Sigmoid colon (tissue), 6 donors: ENCODE measurements at regions not wholly inside any gene's neighbourhood (a gene's known extent, or its start where the extent isn't known, plus 50 kb on each side); places are given as distances from the start of the nearest gene placed in this dataset.

Experiments used
- DNase-seq: peaks from one replicate; pipeline ENCODE4 v3.0.0-alpha.2; 2019
- H3K27ac ChIP-seq, 4 donors: fragments of 200-600 bp; sonication (generic); one replicate each; pipeline ENCODE4 v1.5.1; 2016 to 2019; ENCODE audit warnings: mild to moderate bottlenecking in 1 of 4
- H3K27me3 ChIP-seq, 3 donors: fragments of 200-600 bp; sonication (generic); one replicate each; pipeline ENCODE4 v1.5.1; 2019; ENCODE audit warnings: mild to moderate bottlenecking in 1 of 3
- H3K36me3 ChIP-seq, 4 donors: fragments of 200-600 bp; sonication (generic); one replicate each; pipeline ENCODE4 v1.5.1; 2016 to 2019
- H3K4me1 ChIP-seq, 4 donors: fragments of 200-600 bp; sonication (generic); one replicate each; pipeline ENCODE4 v1.5.1; 2017 to 2019
- H3K4me3 ChIP-seq, 4 donors: fragments of 200-600 bp; sonication (generic); one replicate each; pipeline ENCODE4 v1.5.1; 2017 to 2019; ENCODE audit warnings: mild to moderate bottlenecking in 2 of 4, moderate library complexity in 1 of 4
- H3K9me3 ChIP-seq, 4 donors: fragments of 200-600 bp in 3 of 4; sonication (generic) in 3 of 4; one replicate each; pipeline versions ENCODE4 v1.5.1 to v1.6.1; 2013 to 2019
- CTCF ChIP-seq, 4 experiments: fragments of 450-650 bp in 3 of 4; fragments of 200-600 bp in 1 of 4; IDR thresholded peaks; one replicate each; pipeline ENCODE4 v1.5.1; 2016 to 2019; ENCODE audit warnings: antibody characterized with exemption in 4 of 4, mild to moderate bottlenecking in 3 of 4, moderate library complexity in 2 of 4
- EP300 ChIP-seq, 4 donors: sonication (generic); formaldehyde crosslinking; IDR thresholded peaks; one replicate each; pipeline ENCODE4 v1.6.1; 2017; ENCODE audit warnings: antibody characterized with exemption in 4 of 4
- POLR2A ChIP-seq, 2 donors: fragments of 450-650 bp; IDR thresholded peaks; one replicate each; pipeline ENCODE4 v1.6.1; 2016; ENCODE audit warnings: antibody characterized with exemption in 2 of 2, mild to moderate bottlenecking in 2 of 2, moderate library complexity in 2 of 2
- POLR2AphosphoS5 ChIP-seq, 4 donors: sonication (generic); formaldehyde crosslinking; IDR thresholded peaks; one replicate each; pipeline ENCODE4 v1.6.1; 2017; ENCODE audit warnings: antibody characterized with exemption in 4 of 4
- WGBS, 2 donors: extraction: QIAGEN DNeasy Blood & Tissue Kit; methylation state at CpG; one replicate each; pipeline ENCODE4 v1.1.7; 2013; 5-methylcytosine and 5-hydroxymethylcytosine counted together
- intact Hi-C: fragments of 100-400 bp; cut with DNase I; formaldehyde crosslinking; loops from one replicate; pipeline ENCODE4 v1.15.1; 2023
- donor health status: healthy with polysubstance abuse.
- donor health status: healthy.

GRCh38 chr1:78765489-78765888 is 115.9 kb downstream of the IFI44 start:
- WGBS, 2 donors = 93 to 95% methylated on average over 3 of the region's 3 CpGs
- Histone ChIP-seq H3K4me1 (no peaks in the 10 kb centered on the region), H3K4me3 (no peak overlapping the region), H3K9me3 (no peaks in the 10 kb centered on the region), H3K27ac (no peak overlapping the region), H3K27me3 (no peaks in the 10 kb centered on the region), H3K36me3 (no peaks in the 10 kb centered on the region)
- intact Hi-C loops = no loop called here
- no peak for DNase-seq
- TF ChIP-seq POLR2AphosphoS5 (IDR thresholded peaks at IDR 0.05) = no peak
- no peak for TF ChIP-seq CTCF (IDR thresholded peaks at IDR 0.05)

GRCh38 chr1:78779831-78780230 is 130.2 kb downstream of the IFI44 start:
- no peak for DNase-seq
- H3K4me3 ChIP-seq = no peak overlapping the region
- 51 to 71% methylated on average over 2 of the region's 2 CpGs for WGBS, 2 donors
- H3K4me1 ChIP-seq = no peaks in the 10 kb centered on the region
- intact Hi-C loops = no loop called here
- no peaks in the 10 kb centered on the region for H3K36me3 ChIP-seq
- TF ChIP-seq POLR2AphosphoS5 (IDR thresholded peaks at IDR 0.05) (no peak), CTCF (IDR thresholded peaks at IDR 0.05) (no peak), EP300 (IDR thresholded peaks at IDR 0.05) (no peak), POLR2A (IDR thresholded peaks at IDR 0.05) (no peak)
- H3K9me3 ChIP-seq = no peaks in the 10 kb centered on the region
- no peaks in the 10 kb centered on the region for H3K27me3 ChIP-seq
- H3K27ac ChIP-seq = no peak overlapping the region

- Histone ChIP-seq H3K9me3 (no peaks in the 10 kb centered on the region), H3K27ac (no peak overlapping the region), H3K4me1 (no peaks in the 10 kb centered on the region), H3K36me3 (no peaks in the 10 kb centered on the region), H3K4me3 (no peak overlapping the region), H3K27me3 (no peaks in the 10 kb centered on the region)
- intact Hi-C loops = no loop called here
- DNase-seq = no peak
- TF ChIP-seq POLR2AphosphoS5 (IDR thresholded peaks at IDR 0.05) (no peak), POLR2A (IDR thresholded peaks at IDR 0.05) (no peak), EP300 (IDR thresholded peaks at IDR 0.05) (no peak), CTCF (IDR thresholded peaks at IDR 0.05) (no peak)
- 38 to 70% methylated on average over 2 of the region's 2 CpGs for WGBS, 2 donors
Measured at GRCh38 chr1:78787544-78787943, 137.9 kb downstream of the IFI44 start.

GRCh38 chr1:78790174-78790573 is 140.5 kb downstream of the IFI44 start:
- no peaks in the 10 kb centered on the region for H3K36me3 ChIP-seq
- no peaks in the 10 kb centered on the region for H3K9me3 ChIP-seq
- H3K4me1 ChIP-seq = no peaks in the 10 kb centered on the region
- no peak for DNase-seq
- intact Hi-C loops = no loop called here
- TF ChIP-seq POLR2AphosphoS5 (IDR thresholded peaks at IDR 0.05) (no peak), EP300 (IDR thresholded peaks at IDR 0.05) (no peak), POLR2A (IDR thresholded peaks at IDR 0.05) (no peak), CTCF (IDR thresholded peaks at IDR 0.05) (no peak)
- no peak overlapping the region for H3K4me3 ChIP-seq
- H3K27me3 ChIP-seq = no peaks in the 10 kb centered on the region
- 72 to 73% methylated on average over 3 of the region's 3 CpGs for WGBS, 2 donors
- H3K27ac ChIP-seq = no peak overlapping the region

- Histone ChIP-seq H3K27me3 (no peaks in the 10 kb centered on the region), H3K27ac (no peak overlapping the region), H3K36me3 (no peaks in the 10 kb centered on the region), H3K4me1 (no peaks in the 10 kb centered on the region), H3K9me3 (no peaks in the 10 kb centered on the region), H3K4me3 (no peak overlapping the region)
- WGBS, 2 donors = 73 to 85% methylated on average over 1 of the region's 1 CpG
- TF ChIP-seq POLR2A (IDR thresholded peaks at IDR 0.05) (no peak), POLR2AphosphoS5 (IDR thresholded peaks at IDR 0.05) (no peak), EP300 (IDR thresholded peaks at IDR 0.05) (no peak), CTCF (IDR thresholded peaks at IDR 0.05) (no peak)
- no peak for DNase-seq
- intact Hi-C loops = no loop called here
Measured at GRCh38 chr1:78792756-78793155, 143.1 kb downstream of the IFI44 start.
